MM.1S (cell line): ENCODE measurements at regions not wholly inside any gene's neighbourhood (a gene's known extent, or its start where the extent isn't known, plus 50 kb on each side); places are given as distances from the start of the nearest gene placed in this dataset.

Source experiments
- EZH2 ChIP-seq: fragments of 300-600 bp; sonication (generic); optimal IDR thresholded peaks from 2 replicates; pipeline ENCODE3; 2017; ENCODE audit warnings: low read depth, mild to moderate bottlenecking, antibody characterized with exemption, low read length, mixed read lengths
- EZH2phosphoT487 ChIP-seq: fragments of 300-600 bp; sonication (generic); IDR thresholded peaks from 2 replicates; pipeline ENCODE4 v1.6.1; 2018; ENCODE audit warnings: antibody characterized with exemption, low read length
- TF ChIP-seq, protein P1 (sequence below): fragments of 300-600 bp; sonication (generic); IDR thresholded peaks from 2 replicates; pipeline ENCODE4 v1.5.1; 2016; ENCODE audit warnings: antibody characterized with exemption, low read length, mixed read lengths

DNA sequence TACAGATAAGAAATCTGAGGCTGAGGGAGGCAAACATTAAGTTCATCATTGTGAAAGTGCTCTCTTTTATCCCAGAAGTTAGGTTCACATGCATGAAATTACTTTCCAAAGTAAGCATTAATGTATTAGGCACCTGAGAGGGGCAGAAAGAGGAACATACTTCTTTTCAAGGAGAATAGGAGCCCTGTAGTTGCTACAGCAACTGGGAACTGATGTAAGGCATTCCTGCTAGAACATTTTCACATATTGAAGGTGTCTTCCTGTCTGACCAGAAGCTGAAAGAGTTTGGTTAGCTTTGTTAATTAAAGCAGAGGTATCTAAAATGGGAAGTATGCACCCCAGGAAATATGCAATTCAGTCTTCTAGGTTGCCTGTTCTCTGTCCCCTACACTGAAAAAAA lies 65.5 kb upstream of the ZBTB20 start:
- TF ChIP-seq, protein P1, sequence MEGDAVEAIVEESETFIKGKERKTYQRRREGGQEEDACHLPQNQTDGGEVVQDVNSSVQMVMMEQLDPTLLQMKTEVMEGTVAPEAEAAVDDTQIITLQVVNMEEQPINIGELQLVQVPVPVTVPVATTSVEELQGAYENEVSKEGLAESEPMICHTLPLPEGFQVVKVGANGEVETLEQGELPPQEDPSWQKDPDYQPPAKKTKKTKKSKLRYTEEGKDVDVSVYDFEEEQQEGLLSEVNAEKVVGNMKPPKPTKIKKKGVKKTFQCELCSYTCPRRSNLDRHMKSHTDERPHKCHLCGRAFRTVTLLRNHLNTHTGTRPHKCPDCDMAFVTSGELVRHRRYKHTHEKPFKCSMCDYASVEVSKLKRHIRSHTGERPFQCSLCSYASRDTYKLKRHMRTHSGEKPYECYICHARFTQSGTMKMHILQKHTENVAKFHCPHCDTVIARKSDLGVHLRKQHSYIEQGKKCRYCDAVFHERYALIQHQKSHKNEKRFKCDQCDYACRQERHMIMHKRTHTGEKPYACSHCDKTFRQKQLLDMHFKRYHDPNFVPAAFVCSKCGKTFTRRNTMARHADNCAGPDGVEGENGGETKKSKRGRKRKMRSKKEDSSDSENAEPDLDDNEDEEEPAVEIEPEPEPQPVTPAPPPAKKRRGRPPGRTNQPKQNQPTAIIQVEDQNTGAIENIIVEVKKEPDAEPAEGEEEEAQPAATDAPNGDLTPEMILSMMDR = no peak
- TF ChIP-seq EZH2 (no peak), EZH2phosphoT487 (no peak)
